ENCODE measurements at regions not wholly inside any gene's neighbourhood (a gene's known extent, or its start where the extent isn't known, plus 50 kb on each side); places are given as distances from the start of the nearest gene placed in this dataset.
"Not testable (repeated sequence)": the region's sequence is repeated elsewhere in the genome, so short reads cannot be mapped to it uniquely, and the experiment has no call there.

DNA sequence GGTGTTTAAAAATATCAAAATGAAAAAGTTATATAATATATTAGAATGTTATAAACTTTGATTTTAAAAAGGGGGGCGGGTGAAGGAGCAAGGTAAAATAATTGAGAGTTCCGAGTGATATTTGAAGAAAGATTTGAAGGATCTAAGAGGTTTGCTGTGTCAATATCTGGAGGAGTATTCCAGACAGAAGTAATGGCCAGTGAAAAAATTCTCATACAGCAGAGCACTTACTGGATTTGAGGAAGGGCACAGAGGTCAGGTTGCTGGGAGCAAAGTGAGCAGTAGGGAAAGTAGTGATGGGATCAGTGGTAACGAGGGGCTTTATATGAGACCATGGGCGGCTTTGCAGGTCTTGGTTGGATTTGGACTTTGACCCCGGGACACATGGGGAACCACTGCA is 531.5 kb downstream of the ADCYAP1 start:
- no peak for DNase-seq

- DNase-seq, result no peak
Observed at GRCh38 chr18:1438458-1438910, 533.8 kb downstream of the ADCYAP1 start.

DNA sequence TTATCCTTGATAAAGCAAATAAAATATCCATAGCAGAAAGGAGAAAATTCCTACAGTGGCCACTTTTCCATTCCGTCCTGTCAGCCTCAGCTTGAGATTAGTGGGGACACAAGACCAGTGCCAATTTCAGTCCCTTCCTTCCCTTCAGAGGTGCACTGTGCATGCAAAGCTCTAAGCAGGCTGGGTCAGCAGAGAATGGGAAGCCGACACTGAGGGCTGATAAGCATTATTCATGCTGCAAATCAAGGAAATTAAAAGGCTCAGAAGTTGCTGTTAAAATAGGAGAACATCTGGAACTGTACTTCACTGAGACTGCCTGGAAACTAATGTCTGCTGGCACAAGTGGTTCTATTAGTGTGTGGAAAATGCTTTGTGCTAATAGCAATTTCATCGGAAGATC is 534.3 kb downstream of the ADCYAP1 start:
- no peak for DNase-seq

- not testable (repeated sequence) for DNase-seq
Observed at GRCh38 chr18:1444062-1444461, 539.4 kb downstream of the ADCYAP1 start.

DNA sequence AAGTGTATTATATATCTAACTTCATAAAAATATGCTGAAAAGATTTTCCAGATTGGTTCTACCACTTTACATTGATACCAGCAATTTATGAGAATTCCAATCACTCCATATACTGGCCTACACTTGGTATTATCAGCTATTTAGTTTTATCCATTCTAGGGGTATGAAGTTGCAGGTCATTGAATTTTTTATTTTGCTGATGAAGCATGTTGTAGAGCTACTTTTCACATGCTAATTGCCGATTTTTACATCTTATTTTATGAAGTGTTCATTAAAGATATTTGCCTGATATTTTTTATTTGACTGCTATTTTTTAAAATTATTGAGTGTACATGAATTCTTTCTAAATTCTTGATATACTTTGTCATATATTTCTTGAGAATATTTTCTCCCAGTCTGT is 542.1 kb downstream of the ADCYAP1 start:
- no peak for DNase-seq

DNA sequence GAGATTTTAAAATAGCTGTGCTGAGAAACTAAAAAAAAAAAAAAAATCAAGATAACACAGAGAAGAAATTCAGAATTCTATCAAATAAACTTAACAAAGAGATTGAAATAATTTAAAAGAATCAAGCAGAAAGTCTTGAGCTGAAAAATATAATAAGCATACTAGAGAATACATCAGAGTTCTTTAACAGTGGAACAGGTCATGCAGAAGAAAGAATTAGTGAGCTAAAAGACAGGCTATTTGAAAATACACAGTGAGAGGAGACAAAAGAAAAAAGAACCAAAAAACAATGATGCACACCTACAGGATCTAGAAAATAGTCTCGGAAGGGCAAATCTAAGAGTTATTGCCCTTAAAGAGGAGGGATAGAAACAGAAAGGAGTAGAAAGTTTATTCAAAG is 548.1 kb downstream of the ADCYAP1 start:
- no peak for DNase-seq

DNA sequence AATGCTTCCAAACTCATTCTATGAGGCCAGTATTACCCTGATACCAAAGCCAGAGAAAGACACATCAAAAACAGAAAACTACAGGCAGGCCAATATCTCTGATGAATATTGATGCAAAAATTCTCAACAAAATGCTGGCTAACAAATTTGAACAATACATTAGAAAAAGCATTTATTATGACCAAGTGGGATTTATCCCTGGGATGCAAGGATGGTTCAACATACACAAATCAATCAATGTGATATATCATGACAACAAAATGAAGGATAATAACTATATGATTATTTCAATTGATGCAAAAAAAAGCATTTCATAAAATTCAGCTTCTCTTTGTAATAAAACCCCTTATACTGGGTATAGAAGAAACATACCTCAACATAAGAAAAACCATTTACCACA is 550.9 kb downstream of the ADCYAP1 start:
- no peak for DNase-seq

- DNase-seq, result no peak
Observed at GRCh38 chr18:1458547-1458946, 553.9 kb downstream of the ADCYAP1 start.

DNA sequence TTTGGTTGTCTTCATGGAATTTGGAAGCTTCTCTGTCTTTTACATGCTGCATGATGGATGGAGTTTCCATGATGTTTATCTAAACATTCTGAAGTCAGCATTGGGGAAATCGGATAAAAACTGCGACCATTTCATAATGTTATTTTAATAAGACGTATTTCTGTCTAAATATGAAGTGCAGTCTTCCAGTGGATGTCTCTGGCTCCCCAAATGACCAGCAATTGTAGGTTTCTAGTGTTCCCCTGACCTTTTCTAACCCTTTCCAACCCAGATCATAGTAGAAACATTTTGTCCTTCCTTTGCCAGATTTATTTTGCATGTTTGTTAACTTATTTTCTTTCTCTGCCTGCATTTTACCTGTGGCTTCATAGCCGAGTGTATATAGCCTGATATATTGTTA is 559.3 kb downstream of the ADCYAP1 start:
- no peak for DNase-seq

- DNase-seq, result no peak
Observed at GRCh38 chr18:1464444-1465217, 560.0 kb downstream of the ADCYAP1 start.

DNA sequence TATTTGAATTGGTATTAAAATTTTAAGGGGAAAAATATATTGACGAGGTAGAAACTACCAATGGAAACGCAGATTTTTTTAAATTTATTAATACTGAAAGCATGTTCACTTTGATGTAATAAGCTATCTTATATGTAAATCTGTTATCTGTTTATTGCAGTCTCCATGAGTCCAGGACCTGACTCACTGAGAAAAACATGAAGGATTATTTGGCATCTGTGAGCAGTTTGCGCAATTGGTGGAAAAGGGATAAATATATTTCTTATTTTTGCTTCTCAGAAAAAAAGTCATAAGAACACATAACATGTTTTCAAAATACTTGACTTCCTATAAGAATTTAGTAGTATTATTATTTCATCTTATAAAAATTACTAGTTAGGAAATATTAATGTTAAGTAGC is 561.4 kb downstream of the ADCYAP1 start:
- no peak for DNase-seq

GRCh38 chr18:1467461-1467964 is 562.8 kb downstream of the ADCYAP1 start:
- no peak for DNase-seq

DNA sequence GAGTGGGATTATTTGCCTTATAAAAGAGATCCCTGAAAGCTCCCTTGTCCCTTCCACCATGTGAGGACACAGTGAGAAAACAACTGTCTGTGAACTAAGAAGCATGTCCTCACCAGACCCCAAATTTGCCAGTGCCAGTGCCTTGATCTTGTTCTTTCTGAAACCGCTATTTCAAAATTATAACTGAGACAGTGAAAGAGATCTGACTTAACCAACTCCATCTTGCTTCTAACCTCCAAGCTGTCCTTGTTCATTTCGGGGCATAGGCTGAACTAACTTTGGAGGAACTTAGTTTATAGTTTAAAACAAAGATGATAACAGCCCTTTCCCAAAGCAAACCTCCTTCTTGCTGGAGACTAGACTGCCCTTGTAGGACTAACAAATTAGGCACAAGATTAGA is 563.9 kb downstream of the ADCYAP1 start:
- DNase-seq, result no peak

GRCh38 chr18:1475867-1476266 is 571.2 kb downstream of the ADCYAP1 start:
- DNase-seq, result no peak

- no peak for DNase-seq
Observed at GRCh38 chr18:1480309-1480708, 575.6 kb downstream of the ADCYAP1 start.

DNA sequence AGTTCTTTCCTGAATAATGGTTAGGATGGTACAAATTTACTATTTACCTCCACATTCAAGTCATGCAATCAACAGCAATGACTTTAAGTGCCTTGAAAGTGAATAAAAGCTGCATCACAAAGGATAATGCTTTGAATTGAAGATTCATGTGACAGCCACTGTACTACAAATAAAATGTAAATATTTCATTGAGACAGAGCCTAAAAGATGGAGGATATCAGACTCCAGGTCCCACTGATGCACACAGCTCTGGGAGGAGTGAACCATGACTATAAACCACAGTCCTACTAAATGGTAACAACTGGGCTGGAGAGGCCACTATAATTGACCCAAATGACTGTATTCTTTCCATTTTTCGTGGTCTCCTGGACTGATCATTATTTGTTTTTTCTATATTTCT is 576.9 kb downstream of the ADCYAP1 start:
- DNase-seq, result no peak

DNA sequence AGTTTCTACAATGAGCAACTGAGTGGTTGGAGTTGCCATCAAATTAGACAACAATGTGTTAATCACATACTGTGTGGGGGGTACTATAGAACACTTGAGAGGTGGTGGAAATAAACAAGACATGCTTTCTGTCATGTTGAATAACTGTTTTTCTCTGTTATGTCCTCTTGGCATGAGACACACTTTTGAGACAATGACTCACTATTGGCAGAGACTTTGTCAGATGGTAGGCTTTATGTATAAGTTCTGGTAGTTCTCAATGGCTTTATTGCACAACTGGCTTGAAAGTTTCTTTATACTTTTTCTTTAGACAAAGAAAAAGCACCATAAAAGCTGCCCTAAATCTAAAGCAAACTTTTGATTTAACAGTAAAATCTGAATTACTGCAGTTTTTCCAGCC is 578.7 kb downstream of the ADCYAP1 start:
- no peak for DNase-seq

- no peak for DNase-seq
Observed at GRCh38 chr18:1487457-1487856, 582.8 kb downstream of the ADCYAP1 start.

- no peak for DNase-seq
Observed at GRCh38 chr18:1488394-1488793, 583.7 kb downstream of the ADCYAP1 start.

DNA sequence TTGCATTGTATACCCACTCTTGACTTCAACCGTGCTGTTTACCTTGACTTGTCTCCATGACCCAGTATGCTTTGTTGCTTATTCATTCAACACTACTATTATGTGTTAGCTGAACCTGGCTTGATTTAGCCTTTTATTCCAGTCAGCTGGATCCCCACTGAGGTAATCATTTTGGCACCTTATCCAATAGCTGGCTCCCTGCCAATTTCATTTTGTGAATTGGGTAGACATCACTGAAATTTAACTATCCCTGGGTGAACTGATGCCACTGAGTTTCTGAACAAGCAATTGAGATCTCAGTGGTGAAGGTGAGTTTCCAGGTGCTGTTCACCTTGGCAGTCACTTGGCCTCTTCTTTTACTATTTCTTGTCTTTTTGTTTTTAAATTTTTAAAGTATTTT is 584.3 kb downstream of the ADCYAP1 start:
- DNase-seq, result no peak

GRCh38 chr18:1495387-1495786 is 590.7 kb downstream of the ADCYAP1 start:
- no peak for DNase-seq

- DNase-seq, result no peak
Observed at GRCh38 chr18:1496096-1496495, 591.4 kb downstream of the ADCYAP1 start.

- DNase-seq, result no peak
Observed at GRCh38 chr18:1498216-1498615, 593.5 kb downstream of the ADCYAP1 start.

GRCh38 chr18:1499265-1499664 is 594.6 kb downstream of the ADCYAP1 start:
- no peak for DNase-seq

DNA sequence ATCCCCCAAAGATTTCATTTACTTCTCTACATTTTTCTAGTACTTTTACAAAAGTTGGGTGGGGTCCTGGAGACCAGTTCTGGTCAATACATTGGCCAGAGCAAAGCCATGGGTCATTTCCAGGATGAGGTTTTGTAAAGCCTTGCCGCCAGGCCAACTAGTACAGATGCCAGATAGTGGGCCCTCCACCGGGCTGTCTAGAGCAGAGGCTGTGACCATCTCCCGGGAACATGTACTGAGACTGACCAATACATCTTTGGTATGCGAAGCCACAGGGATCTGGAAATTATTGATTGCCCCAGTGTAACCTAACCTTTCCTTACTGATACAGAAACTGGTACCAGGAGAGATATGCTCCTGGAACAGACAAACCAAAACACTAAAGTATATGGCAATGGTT is 599.2 kb downstream of the ADCYAP1 start:
- no peak for DNase-seq
